GM23248 (cell line): ENCODE measurements at regions not wholly inside any gene's neighbourhood (a gene's known extent, or its start where the extent isn't known, plus 50 kb on each side); places are given as distances from the start of the nearest gene placed in this dataset.

ENCODE experiments used
- DNase-seq: peaks from one replicate; pipeline ENCODE4 v3.0.0-alpha.2; 2015
- H2AFZ ChIP-seq: fragments of 200-600 bp; sonication (generic); 2 replicates; pipeline ENCODE4 v1.6.1; 2016; ENCODE audit warnings: antibody characterized with exemption
- H3F3A ChIP-seq: fragments of 200-600 bp; sonication (generic); 2 replicates; pipeline ENCODE4 v1.6.1; 2016; ENCODE audit warnings: mild to moderate bottlenecking, antibody characterized with exemption, mixed run types; ENCODE audit not compliant: insufficient read depth
- H3K27ac ChIP-seq: fragments of 200-600 bp; sonication (generic); 2 replicates; pipeline ENCODE4 v1.5.1; 2016; ENCODE audit warnings: mild to moderate bottlenecking
- H3K27me3 ChIP-seq: fragments of 200-600 bp; sonication (generic); replicated peaks from 2 replicates; pipeline ENCODE4 v1.6.1; 2016; ENCODE audit warnings: mild to moderate bottlenecking; ENCODE audit not compliant: insufficient read depth
- H3K36me3 ChIP-seq: fragments of 200-600 bp; sonication (generic); 2 replicates; pipeline ENCODE4 v1.6.1; 2016; ENCODE audit warnings: low read depth, mild to moderate bottlenecking
- H3K4me1 ChIP-seq: fragments of 200-600 bp; sonication (generic); 2 replicates; pipeline ENCODE4 v1.6.1; 2016; ENCODE audit warnings: mild to moderate bottlenecking; ENCODE audit not compliant: insufficient read depth
- H3K4me2 ChIP-seq: fragments of 200-600 bp; sonication (generic); one replicate; pipeline ENCODE4 v1.6.1; 2016; ENCODE audit warnings: mild to moderate bottlenecking; ENCODE audit not compliant: unreplicated experiment
- H3K4me3 ChIP-seq: fragments of 200-600 bp; sonication (generic); 2 replicates; pipeline ENCODE4 v1.5.1; 2016; ENCODE audit warnings: mild to moderate bottlenecking
- H3K79me2 ChIP-seq: fragments of 200-600 bp; sonication (generic); 2 replicates; pipeline ENCODE4 v1.6.1; 2016; ENCODE audit warnings: mild to moderate bottlenecking; ENCODE audit not compliant: insufficient read depth
- H3K9ac ChIP-seq: fragments of 200-600 bp; sonication (generic); 2 replicates; pipeline ENCODE4 v1.6.1; 2016; ENCODE audit warnings: mild to moderate bottlenecking
- H3K9me2 ChIP-seq: fragments of 200-600 bp; sonication (generic); 2 replicates; pipeline ENCODE4 v1.6.1; 2016; ENCODE audit warnings: mixed run types, mild to moderate bottlenecking, moderate library complexity; ENCODE audit not compliant: insufficient read depth
- H3K9me3 ChIP-seq: fragments of 200-600 bp; sonication (generic); one replicate; pipeline ENCODE4 v1.6.1; 2017; ENCODE audit warnings: low read depth
- H4K20me1 ChIP-seq: fragments of 200-600 bp; sonication (generic); 2 replicates; pipeline ENCODE4 v1.6.0; 2016; ENCODE audit not compliant: insufficient read depth
- EZH2 ChIP-seq: fragments of 200-600 bp; sonication (generic); IDR thresholded peaks from 2 replicates; pipeline ENCODE4 v1.6.1; 2018; ENCODE audit warnings: antibody characterized with exemption, mild to moderate bottlenecking; ENCODE audit not compliant: insufficient read depth, poor library complexity, severe bottlenecking
- EZH2phosphoT487 ChIP-seq: fragments of 200-600 bp; sonication (generic); IDR thresholded peaks from 2 replicates; pipeline ENCODE4 v1.6.1; 2018; ENCODE audit warnings: antibody characterized with exemption, moderate library complexity, mild to moderate bottlenecking, low read depth; ENCODE audit not compliant: insufficient read depth
- WGBS, 2 experiments: methylation state at CpG; one replicate each; pipeline ENCODE4 v1.1.6; 2015 to 2017; ENCODE audit warnings: low lambda C conversion rate in 2 of 2, low coverage in 1 of 2; ENCODE audit errors: missing lambda C conversion rate in 2 of 2; 5-methylcytosine and 5-hydroxymethylcytosine counted together
- in situ Hi-C: fragments of 300-500 bp; cut with MboI; formaldehyde crosslinking; loops from 2 replicates; pipeline ENCODE4 v1.15.0; 2020

- Histone ChIP-seq H2AFZ (no peak overlapping the region), H3K27ac (no peak overlapping the region), H3K79me2 (no peaks in the 10 kb centered on the region), H3K36me3 (no peaks in the 10 kb centered on the region), H3K4me1 (peaks cover 39% of the 10 kb centered on the region), H3K4me2 (no peak overlapping the region), H4K20me1 (no peaks in the 10 kb centered on the region), H3K27me3 (no peaks in the 10 kb centered on the region), H3K4me3 (no peak overlapping the region), H3K9ac (no peak overlapping the region), H3F3A (peaks cover 34% of the 10 kb centered on the region), H3K9me2 (no peaks in the 10 kb centered on the region), H3K9me3 (no peaks in the 10 kb centered on the region)
- 81 to 83% methylated on average over 7 of the region's 7 CpGs for WGBS, 2 experiments
- no peak for DNase-seq
- TF ChIP-seq EZH2: no peak
- TF ChIP-seq EZH2phosphoT487: no peak
- in situ Hi-C loops: no loop called here
These were observed 464.6 kb downstream of the FUT8 start for GRCh38 chr14:65877166-65877565.

GRCh38 chr14:65877624-65878023, 465.1 kb downstream of the FUT8 start:
- no peak overlapping the region for H2AFZ ChIP-seq
- peaks cover 30% of the 10 kb centered on the region for H3F3A ChIP-seq
- in situ Hi-C loops: no loop called here
- H3K4me1 ChIP-seq: peaks cover 34% of the 10 kb centered on the region
- H3K9me2 ChIP-seq: no peaks in the 10 kb centered on the region
- TF ChIP-seq EZH2phosphoT487 (no peak), EZH2 (no peak)
- no peak overlapping the region for H3K4me2 ChIP-seq
- H3K79me2 ChIP-seq: no peaks in the 10 kb centered on the region
- no peak overlapping the region for H3K4me3 ChIP-seq
- no peak overlapping the region for H3K27ac ChIP-seq
- no peaks in the 10 kb centered on the region for H4K20me1 ChIP-seq
- H3K27me3 ChIP-seq: no peaks in the 10 kb centered on the region
- no peak overlapping the region for H3K9ac ChIP-seq
- no peaks in the 10 kb centered on the region for H3K9me3 ChIP-seq
- no peak for DNase-seq
- WGBS, 2 experiments: 62 to 64% methylated on average over 4 of the region's 4 CpGs
- H3K36me3 ChIP-seq: no peaks in the 10 kb centered on the region

GRCh38 chr14:65878586-65878985, 466.1 kb downstream of the FUT8 start:
- Histone ChIP-seq H3K9ac (no peak overlapping the region), H3K9me3 (no peaks in the 10 kb centered on the region), H3K36me3 (no peaks in the 10 kb centered on the region), H3K27ac (no peak overlapping the region), H3K4me2 (no peak overlapping the region), H3F3A (peaks cover 25% of the 10 kb centered on the region), H3K9me2 (no peaks in the 10 kb centered on the region), H2AFZ (no peak overlapping the region), H3K27me3 (no peaks in the 10 kb centered on the region), H3K4me3 (no peak overlapping the region), H4K20me1 (no peaks in the 10 kb centered on the region), H3K79me2 (no peaks in the 10 kb centered on the region), H3K4me1 (peaks cover 28% of the 10 kb centered on the region)
- TF ChIP-seq EZH2 (no peak), EZH2phosphoT487 (no peak)
- no peak for DNase-seq
- in situ Hi-C loops: no loop called here
- 92 to 93% methylated on average over 4 of the region's 4 CpGs for whole genome bisulfite sequencing, 2 experiments

- 62 to 72% methylated on average over 3 of the region's 3 CpGs for WGBS, 2 experiments
- no peaks in the 10 kb centered on the region for H4K20me1 ChIP-seq
- peaks cover 25% of the 10 kb centered on the region for H3F3A ChIP-seq
- no peaks in the 10 kb centered on the region for H3K36me3 ChIP-seq
- H3K9me3 ChIP-seq: no peaks in the 10 kb centered on the region
- H2AFZ ChIP-seq: no peak overlapping the region
- in situ Hi-C loops: no loop called here
- H3K27ac ChIP-seq: peak overlapping the region; percentile 78
- H3K9me2 ChIP-seq: no peaks in the 10 kb centered on the region
- peaks cover 28% of the 10 kb centered on the region for H3K4me1 ChIP-seq
- H3K4me2 ChIP-seq: no peak overlapping the region
- peak overlapping the region; percentile 36; the same call in 1 of the 2 replicates for H3K9ac ChIP-seq
- H3K4me3 ChIP-seq: no peak overlapping the region
- no peaks in the 10 kb centered on the region for H3K79me2 ChIP-seq
- no peaks in the 10 kb centered on the region for H3K27me3 ChIP-seq
- DNase-seq: peak; percentile 95
- no peak for TF ChIP-seq EZH2phosphoT487
- no peak for TF ChIP-seq EZH2
These were observed 466.9 kb downstream of the FUT8 start for GRCh38 chr14:65879248-65880009.
